Kidney (tissue), 13 donors: ENCODE measurements at regions not wholly inside any gene's neighbourhood (a gene's known extent, or its start where the extent isn't known, plus 50 kb on each side); places are given as distances from the start of the nearest gene placed in this dataset.

Experiments used
- DNase-seq, 5 donors: peaks; one replicate each; pipeline ENCODE4 v3.0.0-alpha.2; 2013 to 2020
- FAIRE-seq: peaks from 2 replicates; lab custom pipeline; 2012; peaks lifted over from hg19 to GRCh38; lab: Jason Lieb, UNC
- H3K27ac ChIP-seq, 2 donors: one replicate each; pipeline ENCODE4 v1.7.0; 2013; ENCODE audit warnings: low read depth in 2 of 2, low read length in 2 of 2, inconsistent platforms in 1 of 2
- H3K27me3 ChIP-seq: one replicate; pipeline ENCODE4 v1.7.1; 2013; ENCODE audit warnings: low read length, inconsistent platforms; ENCODE audit not compliant: control insufficient read depth, insufficient read depth
- H3K36me3 ChIP-seq, 3 donors: one replicate each; pipeline versions ENCODE4 v1.7.0 to v1.7.1; 2013; ENCODE audit warnings: low read length in 3 of 3, control low read depth in 1 of 3, inconsistent platforms in 1 of 3; ENCODE audit not compliant: insufficient read depth in 3 of 3, control insufficient read depth in 2 of 3
- H3K4me1 ChIP-seq, 3 donors: one replicate each; pipeline versions ENCODE4 v1.7.0 to v1.7.1; 2013; ENCODE audit warnings: low read length in 3 of 3, inconsistent platforms in 1 of 3, low read depth in 1 of 3; ENCODE audit not compliant: control insufficient read depth in 2 of 3, insufficient read depth in 2 of 3
- H3K4me3 ChIP-seq, 3 donors: one replicate each; pipeline versions ENCODE4 v1.7.0 to v1.8.1; 2013; ENCODE audit warnings: low read length in 3 of 3, control low read depth in 1 of 3, inconsistent platforms in 1 of 3
- H3K9ac ChIP-seq, 3 donors: one replicate each; pipeline versions ENCODE4 v1.7.0 to v1.7.1; 2013; ENCODE audit warnings: low read length in 3 of 3, control low read depth in 1 of 3, inconsistent platforms in 1 of 3
- H3K9me3 ChIP-seq, 3 donors: one replicate each; pipeline versions ENCODE4 v1.7.0 to v1.7.1; 2013; ENCODE audit warnings: low read length in 3 of 3, control low read depth in 1 of 3, inconsistent platforms in 1 of 3; ENCODE audit not compliant: control insufficient read depth in 2 of 3, insufficient read depth in 1 of 3
- intact Hi-C: fragments of 100-400 bp; cut with DNase I; formaldehyde crosslinking; loops from one replicate; pipeline ENCODE4 v1.11.1; 2022
- TF ChIP-seq, protein P1 (sequence below): IDR thresholded peaks from 3 replicates; pipeline ENCODE4 v1.5.1; 2012; ENCODE audit warnings: mild to moderate bottlenecking, moderate library complexity, borderline replicate concordance; ENCODE audit not compliant: insufficient read depth; ENCODE audit errors: extremely low read depth
- donor health status: control.
- donor health status: control.
- donor health status: control.
- donor health status: control.
- donor health status: control.
- donor health status: DM: yes; HTN: yes; CAD: no.
- donor health status: Normal renal cell carcinoma (clear cell type).

DNA sequence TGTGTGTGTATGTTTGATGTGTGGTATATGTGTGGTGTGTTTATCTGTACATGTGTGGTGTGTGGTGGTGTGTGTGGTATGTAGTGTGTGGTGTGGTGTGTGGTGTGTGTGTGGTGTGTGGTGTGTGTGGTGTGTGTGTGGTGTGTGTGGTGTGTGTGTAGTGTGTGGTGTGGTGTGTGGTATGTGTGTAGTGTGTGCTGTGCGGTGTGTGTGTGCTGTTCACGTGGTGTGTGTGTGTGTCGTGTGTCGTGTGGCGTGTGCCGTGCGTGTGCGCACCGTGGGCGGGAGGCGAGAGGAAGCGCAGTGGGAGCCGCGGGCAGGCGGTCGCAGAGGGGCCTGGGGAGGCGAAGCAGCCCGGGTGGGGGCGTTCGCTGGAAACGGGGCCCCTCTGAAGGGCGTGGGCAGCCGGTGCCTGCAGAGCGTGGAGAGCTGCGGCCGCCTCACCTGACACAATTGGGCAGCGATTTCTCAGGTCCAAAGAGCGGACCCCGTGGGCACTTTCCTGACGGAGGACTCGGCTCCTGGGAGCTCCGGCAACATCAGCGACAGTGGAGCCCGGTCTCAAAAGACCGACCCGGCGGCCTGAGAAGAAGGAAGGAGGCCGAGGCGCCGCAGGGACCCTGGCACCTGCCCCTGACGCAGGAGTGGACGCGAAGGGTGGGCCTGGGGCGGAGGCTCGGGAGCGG, 741.1 kb upstream of the SALL3 start:
- no peaks in the 10 kb centered on the region for H3K27me3 ChIP-seq
- intact Hi-C loops, result no loop called here
- H3K36me3 ChIP-seq, result no peaks in the 10 kb centered on the region
- no peaks in the 10 kb centered on the region for H3K4me1 ChIP-seq
- H3K27ac ChIP-seq, result no peak overlapping the region
- no peak overlapping the region for H3K9ac ChIP-seq
- FAIRE-seq (no peak), DNase-seq (peak in 2 of 5 donors; percentile 8 to 53)
- H3K9me3 ChIP-seq, result peaks cover 0 to 2% (median 0%) of the 10 kb centered on the region in 3 donors
- TF ChIP-seq, protein P1, sequence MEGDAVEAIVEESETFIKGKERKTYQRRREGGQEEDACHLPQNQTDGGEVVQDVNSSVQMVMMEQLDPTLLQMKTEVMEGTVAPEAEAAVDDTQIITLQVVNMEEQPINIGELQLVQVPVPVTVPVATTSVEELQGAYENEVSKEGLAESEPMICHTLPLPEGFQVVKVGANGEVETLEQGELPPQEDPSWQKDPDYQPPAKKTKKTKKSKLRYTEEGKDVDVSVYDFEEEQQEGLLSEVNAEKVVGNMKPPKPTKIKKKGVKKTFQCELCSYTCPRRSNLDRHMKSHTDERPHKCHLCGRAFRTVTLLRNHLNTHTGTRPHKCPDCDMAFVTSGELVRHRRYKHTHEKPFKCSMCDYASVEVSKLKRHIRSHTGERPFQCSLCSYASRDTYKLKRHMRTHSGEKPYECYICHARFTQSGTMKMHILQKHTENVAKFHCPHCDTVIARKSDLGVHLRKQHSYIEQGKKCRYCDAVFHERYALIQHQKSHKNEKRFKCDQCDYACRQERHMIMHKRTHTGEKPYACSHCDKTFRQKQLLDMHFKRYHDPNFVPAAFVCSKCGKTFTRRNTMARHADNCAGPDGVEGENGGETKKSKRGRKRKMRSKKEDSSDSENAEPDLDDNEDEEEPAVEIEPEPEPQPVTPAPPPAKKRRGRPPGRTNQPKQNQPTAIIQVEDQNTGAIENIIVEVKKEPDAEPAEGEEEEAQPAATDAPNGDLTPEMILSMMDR, result no peak
- H3K4me3 ChIP-seq, result no peak overlapping the region

DNA sequence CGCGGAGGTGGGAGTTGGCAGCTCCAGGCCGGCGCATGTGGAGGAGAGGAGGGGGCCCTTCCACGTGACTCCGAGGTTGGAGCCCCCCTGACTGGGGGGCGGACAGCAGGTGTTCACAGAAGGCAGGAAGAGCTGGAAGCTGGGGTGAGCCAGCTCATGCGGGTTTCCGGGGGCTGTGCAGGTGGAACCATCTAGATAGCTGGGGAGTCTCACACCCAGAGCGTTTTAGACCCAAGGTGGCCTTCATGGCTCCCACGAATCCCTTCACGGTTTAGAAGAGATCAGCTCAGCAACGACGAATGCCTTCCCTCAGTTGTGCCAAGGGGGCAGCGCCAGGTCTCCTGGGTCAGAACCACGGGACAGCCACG, 740.5 kb upstream of the SALL3 start:
- FAIRE-seq (no peak), DNase-seq (no peak)
- intact Hi-C loops, result no loop called here
- Histone ChIP-seq H3K9me3 (peaks cover 0 to 2% (median 0%) of the 10 kb centered on the region in 3 donors), H3K4me1 (no peaks in the 10 kb centered on the region), H3K4me3 (no peak overlapping the region), H3K27ac (no peak overlapping the region), H3K36me3 (no peaks in the 10 kb centered on the region), H3K27me3 (no peaks in the 10 kb centered on the region), H3K9ac (no peak overlapping the region)
- TF ChIP-seq, protein P1, result no peak

DNA sequence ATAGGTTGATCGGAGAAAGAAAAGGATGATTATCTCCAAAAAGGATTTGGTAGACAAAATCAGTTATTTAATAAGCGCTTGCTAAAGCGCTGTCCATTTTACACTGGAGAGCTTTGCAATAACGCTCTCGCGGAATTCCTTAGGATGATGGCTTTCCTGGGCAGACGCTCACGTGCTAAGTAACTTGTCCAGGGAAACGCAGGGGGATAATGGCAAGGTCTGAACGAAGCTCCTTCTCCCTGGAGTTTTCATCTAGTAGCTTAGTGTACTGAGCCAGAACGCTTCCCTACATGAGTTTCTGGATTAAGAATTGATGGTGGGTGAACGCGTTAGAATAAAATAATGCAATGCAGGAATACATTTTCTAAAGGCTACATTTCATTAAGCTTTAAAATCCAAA, 739.5 kb upstream of the SALL3 start:
- Histone ChIP-seq H3K36me3 (no peaks in the 10 kb centered on the region), H3K9me3 (peaks cover 0 to 2% (median 0%) of the 10 kb centered on the region in 3 donors), H3K4me3 (no peak overlapping the region), H3K9ac (no peak overlapping the region), H3K27ac (no peak overlapping the region), H3K4me1 (no peaks in the 10 kb centered on the region), H3K27me3 (no peaks in the 10 kb centered on the region)
- intact Hi-C loops, result no loop called here
- peak in 1 of 5 donors; percentile 21 for DNase-seq
- FAIRE-seq, result no peak
- TF ChIP-seq, protein P1, result no peak
